ENCODE measurements at regions not wholly inside any gene's neighbourhood (a gene's known extent, or its start where the extent isn't known, plus 50 kb on each side); places are given as distances from the start of the nearest gene placed in this dataset.
"Not testable (repeated sequence)": the region's sequence is repeated elsewhere in the genome, so short reads cannot be mapped to it uniquely, and the experiment has no call there.

DNA sequence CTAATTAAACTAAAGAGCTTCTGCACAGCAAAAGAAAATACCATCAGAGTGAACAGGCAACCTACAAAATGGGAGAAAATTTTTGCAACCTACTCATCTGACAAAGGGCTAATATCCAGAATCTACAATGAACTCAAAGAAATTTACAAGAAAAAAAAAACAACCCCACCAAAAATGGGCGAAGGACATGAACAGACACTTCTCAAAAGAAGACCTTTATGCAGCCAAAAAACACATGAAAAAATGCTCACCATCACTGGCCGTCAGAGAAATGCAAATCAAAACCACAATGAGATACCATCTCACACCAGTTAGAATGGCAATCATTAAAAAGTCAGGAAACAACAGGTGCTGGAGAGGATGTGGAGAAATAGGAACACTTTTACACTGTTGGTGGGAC, 100.7 kb downstream of the GPX5 start:
- not testable (repeated sequence) for DNase-seq

DNA sequence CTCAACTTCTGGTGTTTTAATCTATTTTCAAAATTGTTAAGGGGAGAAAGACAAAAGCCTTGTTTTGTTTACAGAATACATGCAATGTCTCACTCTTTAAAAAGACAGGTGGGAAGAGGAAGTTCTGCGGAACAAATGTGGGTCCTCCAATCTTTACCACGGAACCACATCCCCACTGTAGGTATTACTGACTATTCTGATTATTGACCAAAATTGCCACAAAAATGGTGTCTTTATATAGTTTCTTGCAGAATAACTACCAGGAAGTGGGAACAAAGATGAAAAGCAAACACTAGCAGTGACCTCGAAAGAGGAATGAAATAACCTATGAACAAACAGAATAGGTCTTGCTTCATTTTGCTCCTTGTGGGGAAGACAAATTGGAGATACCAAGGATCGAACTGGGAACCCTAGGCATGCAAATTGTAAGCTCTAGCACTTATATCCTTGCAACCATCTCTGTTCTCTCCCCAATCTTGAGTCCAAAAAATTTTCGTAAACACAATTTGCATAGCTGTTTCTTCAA, 106.7 kb downstream of the GPX5 start:
- DNase-seq, result no peak

DNA sequence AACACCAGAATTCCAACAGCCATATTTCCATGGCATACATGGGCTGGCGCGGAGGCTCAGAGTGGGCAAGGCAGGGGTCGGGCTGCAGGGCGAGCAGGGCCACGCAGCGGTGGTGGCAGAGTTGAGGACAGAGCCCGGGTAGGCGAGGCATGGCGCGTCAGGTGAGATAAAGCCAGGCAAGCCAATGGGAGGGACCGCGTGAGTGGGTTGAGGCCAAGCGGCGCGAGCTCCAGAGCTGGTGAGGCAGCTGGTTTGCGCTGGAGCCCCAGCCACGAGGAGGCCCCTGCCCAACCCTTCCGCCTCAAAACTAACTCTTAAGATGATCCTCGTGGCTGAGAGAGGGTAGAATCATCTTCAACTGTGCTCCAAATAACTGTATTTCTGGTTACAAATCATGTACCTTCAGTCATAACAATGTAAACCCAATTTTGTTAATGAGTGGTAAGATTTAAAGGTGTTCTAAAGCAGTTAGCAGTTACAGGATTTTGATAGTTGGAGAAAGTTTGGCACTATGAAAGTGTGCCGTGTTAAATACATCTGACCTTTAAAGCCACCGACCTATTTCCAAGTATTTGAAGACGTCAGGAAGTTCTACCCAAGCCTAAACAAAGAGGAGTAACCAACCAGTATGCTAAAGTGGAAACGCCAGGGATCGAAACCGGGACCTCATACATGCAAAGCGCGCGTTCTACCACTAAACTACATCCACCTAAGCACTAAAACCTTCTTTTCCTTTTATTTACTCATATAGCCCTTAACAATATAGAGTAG, 107.9 kb downstream of the GPX5 start:
- DNase-seq, result no peak

DNA sequence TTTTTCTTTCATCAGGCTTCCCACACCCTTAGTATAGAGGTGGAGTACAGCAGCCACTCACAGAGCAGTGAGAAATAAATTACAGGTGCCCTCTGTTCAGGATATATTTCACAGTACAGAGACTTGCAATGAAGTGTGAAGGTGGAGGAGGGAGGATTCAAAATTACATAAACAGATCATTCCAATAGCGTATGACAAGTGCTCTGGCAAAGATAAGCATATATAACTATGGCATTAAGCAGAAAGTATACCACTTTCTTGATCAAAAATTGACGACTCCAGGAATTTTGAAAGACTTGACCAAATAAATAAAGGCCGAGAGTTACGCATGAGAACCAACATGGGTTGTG, 108.7 kb downstream of the GPX5 start:
- no peak for DNase-seq

DNA sequence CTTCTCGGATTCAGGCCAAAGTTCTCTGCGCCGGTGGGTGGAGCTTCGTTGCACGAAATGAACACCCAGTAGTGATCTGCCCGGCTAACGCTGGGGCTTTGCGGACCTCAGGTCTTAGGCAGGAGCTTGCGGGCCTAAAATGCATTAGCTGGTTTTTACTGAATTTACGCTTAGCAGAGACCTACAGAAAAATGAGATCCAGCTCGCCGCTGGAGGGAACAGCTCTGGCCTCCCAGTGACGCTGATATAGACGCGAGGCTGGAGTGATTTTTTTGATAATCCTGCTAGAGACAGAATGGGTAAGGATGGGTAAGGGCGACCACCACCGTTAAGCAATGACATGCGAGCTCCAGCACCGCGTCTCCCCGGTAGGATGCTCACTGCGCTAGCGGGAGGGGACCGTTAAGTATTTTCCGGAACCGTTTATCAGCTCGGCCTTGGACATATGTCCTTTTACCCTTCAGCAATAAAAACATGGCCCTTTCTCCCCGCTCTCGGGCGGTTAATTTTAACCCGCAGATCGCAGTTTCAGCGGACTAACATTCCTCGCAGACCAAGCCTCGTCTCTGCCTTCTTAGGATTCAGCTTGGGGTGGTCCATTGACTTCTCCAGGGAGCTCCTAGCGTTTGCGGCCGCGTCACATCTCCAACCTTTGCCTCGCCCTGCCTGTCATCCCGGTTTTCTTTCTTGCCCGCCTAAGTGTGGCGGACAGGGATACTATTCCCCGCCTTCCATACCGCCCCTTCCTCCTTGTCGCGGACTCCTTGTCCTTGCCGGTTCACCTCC, 109.3 kb downstream of the GPX5 start:
- no peak for DNase-seq

DNA sequence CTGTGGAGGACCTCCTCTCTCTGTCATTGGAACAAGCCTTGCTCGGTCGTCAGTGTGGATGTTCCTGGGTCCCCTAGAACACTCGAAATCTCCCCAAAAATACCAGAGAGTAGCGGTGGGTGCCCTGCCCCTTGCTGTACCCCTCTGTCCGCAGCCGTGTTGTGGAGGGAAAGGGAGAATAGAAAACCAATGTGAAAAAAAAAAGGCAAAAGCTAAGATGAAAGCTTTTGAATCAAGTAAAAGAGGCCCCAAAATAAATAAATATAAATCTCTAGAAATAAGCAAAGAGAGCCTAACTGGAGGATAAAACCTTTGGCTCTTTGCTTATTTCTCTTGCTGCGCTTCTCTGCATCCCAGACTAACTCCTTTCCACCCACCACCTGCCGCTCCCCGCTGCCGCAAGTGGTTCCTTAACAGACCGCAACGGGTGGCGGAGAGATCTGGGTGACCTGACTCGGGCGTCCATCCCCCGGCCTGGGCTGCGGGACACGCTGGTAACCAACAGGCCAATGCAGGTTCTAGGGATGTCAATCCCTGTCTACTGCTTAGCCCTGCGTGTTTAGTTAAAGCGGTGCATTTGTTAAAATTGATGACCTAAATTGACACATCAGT, 110.0 kb downstream of the GPX5 start:
- DNase-seq, result no peak

DNA sequence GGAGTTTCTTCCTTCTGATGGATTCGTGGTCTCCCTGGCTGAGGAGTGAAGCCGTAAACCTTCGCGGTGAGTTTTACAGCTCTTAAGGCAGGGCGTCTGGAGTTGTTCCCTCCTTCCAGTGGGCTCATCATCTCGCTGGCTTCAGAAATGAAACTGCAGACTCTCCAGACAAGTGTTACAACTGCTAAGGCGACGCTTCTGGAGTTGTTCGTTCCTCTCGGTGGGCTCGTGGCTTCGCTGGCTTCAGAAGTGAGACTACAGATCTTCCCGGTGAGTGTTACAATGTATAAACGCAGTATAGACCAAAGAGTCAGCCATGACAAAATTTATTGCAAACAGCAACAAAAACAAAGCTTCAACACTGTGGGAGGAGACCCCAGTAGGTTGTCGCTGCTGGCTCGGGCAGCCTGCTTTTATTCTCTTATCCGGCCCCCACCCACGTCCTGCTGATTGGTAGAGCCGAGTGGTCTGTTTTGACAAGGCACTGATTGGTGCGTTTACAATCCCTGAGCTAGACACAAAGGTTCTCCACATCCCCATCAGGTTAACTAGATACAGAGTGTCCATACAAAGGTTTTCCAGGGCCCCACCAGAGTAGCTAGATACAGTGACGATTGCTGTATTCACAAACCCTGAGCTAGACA, 113.2 kb downstream of the GPX5 start:
- no peak for DNase-seq

DNA sequence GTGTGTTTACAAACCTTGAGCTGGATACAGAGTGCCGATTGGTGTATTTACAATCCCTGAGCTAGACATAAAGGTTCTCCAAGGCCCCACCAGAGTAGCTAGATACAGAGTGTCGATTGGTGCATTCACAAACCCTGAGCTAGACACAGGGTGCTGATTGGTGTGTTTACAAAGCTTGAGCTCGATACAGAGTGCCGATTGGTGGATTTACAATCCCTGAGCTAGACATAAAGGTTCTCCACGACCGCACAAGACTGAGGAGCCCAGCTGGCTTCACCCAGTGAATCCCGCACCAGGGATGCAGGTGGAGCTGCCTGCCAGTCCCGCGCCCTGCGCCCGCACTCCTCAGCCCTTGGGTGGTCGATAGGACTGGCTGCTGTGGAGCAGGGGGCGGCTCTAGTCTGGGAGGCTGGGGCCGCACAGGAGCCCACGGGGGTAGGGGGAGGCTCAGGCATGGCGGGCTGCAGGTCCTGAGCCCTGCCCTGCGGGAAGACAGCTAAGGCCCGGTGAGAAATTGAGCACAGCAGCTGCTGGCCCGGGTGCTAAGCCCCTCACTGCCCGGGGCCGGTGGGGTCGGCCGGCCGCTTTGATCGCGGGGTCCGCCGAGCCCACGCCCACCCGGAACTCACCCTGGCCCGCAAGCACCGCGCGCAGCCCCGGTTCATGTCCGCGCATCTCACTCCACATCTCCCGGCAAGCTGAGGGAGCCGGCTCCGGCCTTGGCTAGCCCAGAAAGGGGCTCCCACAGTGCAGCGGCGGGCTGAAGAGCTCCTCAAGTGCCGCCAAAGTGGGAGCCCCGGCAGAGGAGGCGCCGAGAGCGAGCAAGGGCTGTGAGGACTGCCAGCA, 114.0 kb downstream of the GPX5 start:
- DNase-seq, result not testable (repeated sequence)

DNA sequence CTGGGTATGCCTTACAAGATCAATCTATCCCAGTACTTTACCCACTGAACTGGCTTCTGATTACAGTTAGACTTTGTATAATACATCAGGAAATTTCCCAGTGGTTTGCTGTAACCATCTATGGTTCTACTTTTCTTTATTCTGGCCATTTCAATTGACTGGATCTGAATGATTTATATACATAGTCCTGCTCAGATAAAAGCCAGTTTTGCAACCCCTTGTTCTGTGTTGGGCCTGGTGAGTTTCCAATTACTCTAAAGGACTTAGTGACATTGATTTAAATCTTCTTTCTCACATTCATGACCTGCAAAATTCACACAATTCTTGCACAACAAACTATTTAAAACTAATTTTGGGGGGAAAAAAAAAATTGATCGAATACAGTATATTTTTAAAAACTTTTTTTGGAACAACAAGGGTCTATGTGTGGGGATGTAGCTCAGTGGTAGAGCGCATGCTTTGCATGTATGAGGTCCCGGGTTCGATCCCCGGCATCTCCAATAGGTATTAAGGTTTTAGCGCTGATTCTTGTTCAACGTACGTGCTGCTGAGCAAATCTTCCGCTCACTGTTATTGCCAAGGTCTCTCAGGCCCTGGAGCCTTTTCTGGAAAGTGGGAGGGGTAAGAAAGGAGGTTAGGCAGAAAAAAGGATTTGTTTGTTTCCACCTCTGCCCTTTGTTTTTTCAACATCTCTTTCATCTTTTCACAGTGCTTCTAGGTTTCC, 117.5 kb downstream of the GPX5 start:
- no peak for DNase-seq

DNA sequence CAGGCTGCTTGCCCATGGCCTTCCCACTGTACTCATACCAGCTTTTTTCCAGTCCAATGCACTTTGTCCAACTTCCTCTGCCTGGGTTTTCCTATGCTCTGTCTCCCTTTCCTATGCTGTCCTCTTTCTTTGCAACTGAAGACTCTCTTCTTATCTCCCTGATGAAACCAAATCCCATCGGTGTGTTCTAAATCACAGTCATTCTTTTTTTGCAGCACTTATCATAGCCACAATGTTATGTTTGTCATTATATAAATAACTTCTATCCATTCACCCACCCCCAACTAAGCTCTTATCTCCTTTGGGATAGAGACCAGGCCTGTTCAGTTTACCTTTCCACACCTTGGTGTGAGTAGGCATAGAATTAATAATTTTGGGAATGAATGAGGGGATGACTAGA, 121.0 kb downstream of the GPX5 start:
- no peak for DNase-seq

DNA sequence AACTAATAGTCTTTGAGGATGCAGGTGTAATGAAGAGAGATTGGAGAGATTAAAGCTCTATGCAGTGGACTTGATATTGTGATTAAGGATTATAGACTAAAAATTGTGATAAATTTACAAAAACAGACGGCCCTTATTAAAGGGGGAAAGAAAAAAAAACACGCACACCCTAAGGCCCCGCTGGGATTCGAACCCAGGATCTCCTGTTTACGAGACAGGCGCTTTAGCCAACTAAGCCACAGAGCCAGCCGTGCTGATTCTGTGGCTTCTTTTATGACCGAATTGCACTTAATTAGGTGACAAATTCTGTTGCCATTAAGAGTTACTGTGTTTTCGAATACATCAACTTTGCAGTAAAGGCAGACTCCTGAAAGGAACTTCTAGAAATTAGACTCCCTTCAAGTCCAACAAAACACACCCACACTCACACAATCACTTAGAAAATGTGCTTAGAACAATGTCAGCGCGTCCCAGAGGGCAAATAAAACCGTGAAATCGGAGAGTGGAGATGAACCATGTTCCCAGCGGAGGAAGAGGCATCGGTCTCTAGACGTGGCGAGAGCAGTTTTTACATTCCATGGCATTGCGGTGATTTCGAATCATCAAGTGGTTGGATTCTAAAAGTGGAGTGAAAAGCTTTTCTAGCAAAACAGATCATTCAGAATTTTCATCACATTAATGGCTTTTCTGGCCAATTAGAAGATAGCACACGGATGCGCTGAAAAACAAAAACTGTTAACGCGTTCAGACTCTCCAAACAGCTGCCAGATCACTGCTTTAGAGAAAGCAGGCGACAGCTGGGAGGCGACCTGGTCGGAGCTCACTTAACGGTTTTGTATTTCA, 122.6 kb downstream of the GPX5 start:
- peak; percentile 46 for DNase-seq

DNA sequence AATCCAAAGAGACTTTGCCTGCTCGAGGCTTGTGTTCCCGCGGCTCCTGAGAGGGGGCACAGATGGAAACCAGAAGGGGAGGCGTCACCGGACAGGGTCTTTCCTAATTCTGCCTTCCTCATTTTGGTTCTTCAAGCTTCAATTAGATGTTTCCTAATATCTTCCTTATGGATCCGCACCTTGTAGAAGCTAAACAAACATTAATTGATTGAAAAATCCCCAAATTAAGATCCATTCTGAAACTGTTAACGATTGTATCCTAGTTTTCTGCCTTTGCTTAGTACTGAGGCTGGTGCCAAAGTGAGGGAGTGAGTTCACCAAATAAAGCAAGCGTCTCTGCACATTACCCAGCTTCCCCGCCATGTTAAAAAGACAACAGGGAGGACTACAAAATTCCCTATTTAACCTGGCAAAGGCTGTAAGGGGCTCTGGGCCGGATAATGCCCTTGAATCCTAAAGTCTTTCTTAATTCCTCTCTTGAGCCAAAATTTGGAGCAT, 123.2 kb downstream of the GPX5 start:
- peak; percentile 11 for DNase-seq

DNA sequence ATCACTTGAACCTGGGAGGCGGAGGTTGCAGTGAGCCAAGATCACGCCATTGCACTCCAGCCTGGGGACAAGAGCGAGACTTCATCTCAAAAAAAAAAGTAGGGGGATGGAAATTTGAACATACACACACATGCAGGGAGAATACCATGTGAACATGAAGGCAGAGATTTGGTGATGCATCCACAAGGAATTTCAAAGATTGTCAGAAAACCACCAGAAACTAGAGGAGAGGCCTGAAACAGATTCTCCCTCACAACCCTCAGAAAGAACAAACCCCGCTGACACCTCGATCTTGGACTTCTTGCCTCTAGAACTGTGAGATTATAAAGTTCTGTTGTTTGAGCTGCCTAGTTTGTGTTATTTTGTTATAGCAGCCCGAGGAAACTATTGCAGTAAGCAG, 125.5 kb downstream of the GPX5 start:
- no peak for DNase-seq

DNA sequence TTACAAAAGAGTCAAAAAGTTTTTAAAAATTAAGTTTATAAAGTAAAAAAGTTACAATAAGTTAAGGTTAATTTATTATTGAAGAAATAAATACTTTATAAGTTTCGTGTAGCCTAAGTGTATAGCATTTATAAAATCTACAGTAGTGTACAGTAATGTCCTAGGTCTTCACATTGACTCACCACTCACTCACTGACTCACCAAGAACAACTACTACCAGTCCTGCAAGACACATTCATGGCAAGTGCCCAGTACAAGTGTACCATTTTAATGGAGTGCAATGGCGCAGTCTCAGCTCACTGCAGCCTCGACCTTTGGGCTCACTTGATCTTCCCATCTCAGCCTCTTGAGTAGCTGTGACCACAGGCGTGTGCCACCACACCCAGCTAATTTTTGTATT, 128.2 kb downstream of the GPX5 start:
- no peak for DNase-seq

DNA sequence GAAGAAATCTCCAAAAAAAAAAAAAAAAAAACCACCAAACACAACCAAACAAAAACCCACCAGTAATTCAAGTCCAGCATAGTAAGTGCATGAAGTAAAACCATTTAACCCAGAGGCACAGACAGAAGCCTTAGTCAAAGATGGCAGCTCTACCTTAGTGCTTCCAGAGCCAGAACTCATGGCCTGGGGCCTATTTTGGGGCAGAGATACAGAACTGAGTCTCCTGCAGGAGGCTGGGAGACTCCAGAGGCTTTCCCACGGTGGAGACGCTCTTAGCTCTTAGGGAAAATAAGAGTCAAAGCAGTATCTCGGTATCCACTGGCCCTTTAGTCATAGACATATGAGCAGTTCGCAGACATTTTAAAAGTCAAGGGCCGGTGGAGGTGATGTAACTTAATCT, 129.5 kb downstream of the GPX5 start:
- DNase-seq, result no peak

DNA sequence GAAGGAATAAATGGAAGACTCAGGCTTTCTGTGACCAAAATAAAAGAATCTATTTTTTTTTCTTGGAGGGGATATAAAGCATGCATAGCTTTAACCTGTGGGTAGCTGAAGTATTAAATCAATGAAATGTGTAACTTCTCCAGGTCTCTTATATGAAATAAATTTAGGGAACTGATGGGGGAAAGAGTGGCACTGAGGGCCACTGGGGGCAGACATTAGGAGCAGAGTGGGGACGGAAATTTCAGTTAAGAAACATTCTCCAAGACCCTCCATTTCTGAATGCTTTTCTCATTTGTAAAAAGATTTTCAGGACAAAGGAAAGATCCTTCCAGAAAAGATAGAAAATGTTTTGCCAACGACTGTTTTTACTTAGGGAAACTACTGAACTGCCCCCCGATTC, 131.0 kb downstream of the GPX5 start:
- no peak for DNase-seq

DNA sequence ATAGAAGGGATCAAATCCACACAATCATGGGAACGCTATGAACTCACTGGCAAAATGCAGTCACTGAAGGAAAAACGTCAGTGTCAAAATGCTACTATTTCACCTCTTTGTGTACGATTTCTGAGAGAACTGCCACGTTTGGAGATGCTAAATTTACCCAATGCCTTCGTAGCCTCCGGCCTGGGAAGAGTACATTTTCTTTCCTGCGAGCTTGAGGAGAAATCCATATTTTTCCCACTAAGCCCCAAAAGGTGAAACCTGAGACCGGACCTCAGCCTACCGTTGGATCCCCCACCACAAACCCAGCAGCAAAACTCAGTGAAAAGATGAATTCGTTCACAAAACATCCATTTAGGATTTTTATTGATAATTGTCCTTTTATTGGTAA, 131.7 kb downstream of the GPX5 start:
- DNase-seq, result no peak

DNA sequence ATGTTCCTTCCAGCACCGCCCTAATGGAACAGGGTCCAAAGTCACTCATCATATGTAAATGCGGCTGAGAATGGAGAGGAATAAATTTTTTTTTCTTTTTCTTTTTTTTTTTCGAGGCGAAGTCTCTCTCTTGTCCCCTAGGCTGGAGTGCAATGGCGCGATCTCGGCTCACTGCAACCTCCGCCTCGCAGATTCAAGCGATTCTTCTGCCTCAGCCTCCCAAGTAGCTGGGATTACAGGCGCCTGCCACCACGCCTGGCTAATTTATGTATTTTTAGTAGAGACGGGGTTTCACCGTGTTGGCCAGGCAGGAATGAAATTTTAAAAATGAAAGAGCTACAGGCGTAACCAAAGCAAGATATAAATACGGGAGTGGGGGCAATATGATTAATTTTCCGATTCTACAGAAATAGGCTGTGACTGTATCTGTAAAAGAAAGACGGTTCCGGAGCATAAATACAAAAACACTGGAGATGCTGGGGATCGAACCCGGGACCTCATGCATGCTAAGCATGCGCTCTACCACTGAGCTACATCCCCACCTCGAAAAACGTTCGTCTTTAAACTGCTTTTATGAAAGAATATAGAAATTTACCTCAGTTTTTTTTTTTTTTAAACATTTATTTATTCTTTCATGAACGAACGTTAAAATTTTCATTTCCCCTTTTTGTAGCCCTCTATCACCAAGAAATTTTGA, 132.2 kb downstream of the GPX5 start:
- DNase-seq, result peak; percentile 57

DNA sequence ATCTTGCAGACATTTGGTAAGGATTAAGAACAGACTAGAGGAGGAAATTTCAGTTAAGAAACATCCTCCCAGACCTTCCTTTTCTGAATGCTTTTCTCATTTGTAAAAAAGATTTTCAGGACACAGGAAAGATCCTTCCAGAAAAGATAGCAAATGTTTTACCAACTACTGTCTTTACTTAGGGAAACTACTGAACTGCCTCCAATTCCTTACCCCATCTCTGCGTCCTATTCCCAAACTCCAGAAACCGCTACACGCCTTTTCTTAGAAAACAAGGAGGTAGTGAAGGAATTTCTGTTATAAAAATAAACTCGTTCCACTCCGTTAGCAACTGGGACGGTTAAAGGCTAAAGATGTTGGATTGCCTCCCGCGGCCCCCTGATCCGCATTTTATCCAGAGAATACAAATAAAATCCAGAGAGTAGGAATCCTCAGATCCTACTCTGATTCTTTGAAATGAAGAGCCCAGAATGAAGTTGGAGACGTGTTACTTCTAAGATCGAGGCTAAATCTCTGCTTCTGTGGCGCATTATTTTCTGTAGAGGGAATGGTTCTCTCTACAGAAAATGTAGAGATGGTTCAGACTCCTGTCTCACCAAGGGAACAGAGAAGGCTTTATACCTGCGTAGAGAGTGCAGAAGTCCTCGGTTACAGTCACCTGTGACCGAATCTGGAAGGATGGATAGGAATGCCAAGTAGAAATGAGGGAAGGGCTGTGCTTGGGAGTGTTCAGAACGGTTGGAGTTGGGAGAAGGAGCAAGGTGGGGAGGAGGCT, 133.0 kb downstream of the GPX5 start:
- no peak for DNase-seq
